Activated CD8-positive, alpha-beta memory T cell treated with anti-CD3 and anti-CD28 coated beads for 1 hour (primary cell): ENCODE measurements at regions not wholly inside any gene's neighbourhood (a gene's known extent, or its start where the extent isn't known, plus 50 kb on each side); places are given as distances from the start of the nearest gene placed in this dataset.
"Not testable (repeated sequence)": the region's sequence is repeated elsewhere in the genome, so short reads cannot be mapped to it uniquely, and the experiment has no call there.

ENCODE experiments used
- DNase-seq, 2 donors: peaks; one replicate each; pipeline ENCODE4 v3.0.0-alpha.2; 2020; ENCODE audit warnings: low read depth in 1 of 2; ENCODE audit errors: extremely low read depth in 1 of 2

DNA sequence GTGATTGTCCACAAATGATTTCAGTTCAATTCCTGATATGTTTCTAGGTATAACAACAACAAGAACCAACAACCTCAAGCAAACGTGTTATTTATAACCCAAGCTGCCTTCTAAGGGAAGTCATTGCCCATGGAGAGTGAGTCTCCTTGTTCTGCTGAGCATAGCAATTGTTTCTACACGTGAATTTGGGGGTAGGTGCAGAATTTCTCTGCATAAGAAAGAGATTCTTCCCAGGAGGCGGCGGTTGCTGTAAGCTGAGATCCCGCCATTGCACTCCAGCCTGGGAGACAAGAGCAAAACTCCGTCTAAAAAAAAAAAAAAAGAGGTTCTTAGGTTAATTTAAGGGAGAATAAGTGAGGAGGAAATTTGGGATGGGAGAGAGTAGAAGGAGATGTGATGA is 226.5 kb upstream of the PELI2 start:
- no peak for DNase-seq

DNA sequence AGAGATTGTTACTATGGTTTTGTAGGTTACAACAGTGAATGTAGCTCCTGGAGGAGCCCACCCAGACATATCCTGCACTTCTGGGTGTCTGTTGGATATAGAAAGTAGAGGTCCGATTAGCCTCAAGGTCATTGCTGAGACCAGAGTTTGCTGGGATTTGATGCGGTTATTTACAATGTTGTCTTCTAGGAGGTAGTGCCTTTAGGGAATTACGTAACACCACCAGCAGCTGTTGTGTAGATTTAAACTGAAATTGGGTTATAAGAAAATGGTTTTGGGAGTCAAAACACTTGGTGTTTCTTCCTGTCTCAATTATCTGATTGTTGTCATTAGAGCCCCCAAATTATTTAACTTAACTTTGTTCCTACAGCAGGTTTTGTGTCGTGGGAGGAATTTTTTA is 225.3 kb upstream of the PELI2 start:
- DNase-seq: no peak

DNA sequence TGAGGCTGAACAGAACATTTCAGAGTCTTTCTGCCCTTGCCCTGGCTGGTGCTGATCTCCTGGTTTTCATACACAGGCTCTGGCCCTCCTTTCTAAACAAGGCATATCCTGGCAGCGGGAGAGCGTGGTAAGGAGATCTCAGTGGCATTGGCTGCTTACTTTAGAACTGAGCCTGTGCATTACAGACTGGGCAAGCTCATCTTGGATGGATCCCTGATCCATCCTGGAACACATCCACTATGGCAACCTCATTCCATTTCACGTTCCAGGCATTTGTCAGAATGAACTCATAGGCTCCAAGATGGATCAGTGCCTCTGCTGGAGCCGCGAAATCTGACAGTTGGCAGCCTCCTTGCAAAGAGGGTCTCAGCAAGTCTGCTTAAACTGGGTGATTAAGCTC is 224.5 kb upstream of the PELI2 start:
- DNase-seq: no peak

DNA sequence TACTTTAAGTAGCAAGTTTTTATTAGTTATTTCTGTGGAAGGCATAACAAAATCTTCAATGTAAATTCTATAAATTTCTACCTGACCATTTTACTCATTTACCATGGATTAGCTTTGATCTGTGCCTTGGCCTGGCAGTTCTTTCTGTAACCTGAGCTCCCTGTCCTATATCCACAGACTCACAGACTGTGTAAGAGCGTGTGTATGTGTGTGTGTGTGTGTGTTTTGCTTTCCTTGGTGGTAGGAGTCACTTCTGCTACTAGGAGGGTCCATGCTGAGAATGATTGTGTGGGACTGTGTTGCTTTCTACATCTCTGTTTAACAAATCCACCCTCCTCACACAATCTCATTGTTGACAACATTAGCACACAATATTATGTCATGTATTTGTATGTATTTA is 221.2 kb upstream of the PELI2 start:
- no peak for DNase-seq

DNA sequence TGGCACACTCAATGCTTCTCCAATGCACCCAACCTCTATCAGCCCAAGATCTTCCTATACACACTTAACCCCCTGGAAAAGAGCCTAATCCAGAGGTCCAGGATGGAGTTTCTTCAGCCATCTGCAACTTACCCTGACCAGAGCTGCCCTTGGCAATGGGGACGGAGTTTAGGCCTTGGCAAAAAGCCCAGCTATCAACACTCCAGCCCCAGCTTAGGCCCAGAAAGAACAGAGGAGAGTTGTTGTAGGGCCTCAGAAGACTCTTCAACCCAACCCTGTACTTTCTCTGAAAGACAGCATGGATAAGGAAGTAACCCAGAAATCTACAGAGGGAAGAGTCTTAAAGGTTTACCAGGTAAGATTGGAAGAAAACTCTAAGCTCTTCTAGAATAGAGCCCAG is 219.3 kb upstream of the PELI2 start:
- DNase-seq: no peak

GRCh38 chr14:55899531-55899930 is 218.7 kb upstream of the PELI2 start:
- DNase-seq: no peak

DNA sequence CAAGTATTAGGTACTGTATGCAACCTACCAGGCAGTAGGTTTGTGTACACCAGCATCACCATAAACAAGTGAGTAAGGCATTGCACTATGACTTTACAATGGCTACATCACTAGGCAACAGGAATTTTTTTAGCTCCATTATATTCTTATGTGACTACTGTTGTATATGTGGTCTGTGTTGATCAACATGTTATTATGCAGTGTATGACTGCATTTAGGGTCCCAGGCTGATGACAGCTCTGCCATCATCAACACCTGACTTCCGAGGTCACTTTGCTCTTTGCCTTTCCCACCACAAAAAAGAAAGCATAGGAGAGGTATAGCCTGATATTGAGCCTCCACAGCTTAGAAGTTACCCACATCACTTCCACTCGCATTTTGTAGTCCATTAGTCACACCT is 217.5 kb upstream of the PELI2 start:
- DNase-seq: no peak

GRCh38 chr14:55901291-55901690 is 216.9 kb upstream of the PELI2 start:
- DNase-seq: no peak

- no peak for DNase-seq
These were observed 216.0 kb upstream of the PELI2 start for GRCh38 chr14:55902241-55902640.

DNA sequence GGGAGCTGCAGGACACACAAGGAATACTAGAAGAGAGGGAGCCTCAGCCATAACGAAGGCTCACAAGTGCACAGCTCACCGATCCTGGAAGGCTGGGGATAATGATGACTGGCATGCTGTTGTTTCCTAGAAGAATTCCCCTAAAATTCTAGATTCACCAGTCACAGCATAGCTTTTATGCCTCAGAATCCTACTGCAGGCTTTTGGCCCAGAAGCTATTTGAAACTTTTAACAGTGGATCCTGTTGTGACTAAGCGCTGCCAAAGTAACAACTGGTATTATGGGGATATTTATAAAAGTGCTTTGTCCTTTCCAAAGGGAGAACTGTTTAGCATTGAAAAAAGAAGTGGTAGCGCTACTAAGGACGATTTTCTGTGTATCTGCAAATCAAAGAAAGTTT is 214.1 kb upstream of the PELI2 start:
- no peak for DNase-seq

DNA sequence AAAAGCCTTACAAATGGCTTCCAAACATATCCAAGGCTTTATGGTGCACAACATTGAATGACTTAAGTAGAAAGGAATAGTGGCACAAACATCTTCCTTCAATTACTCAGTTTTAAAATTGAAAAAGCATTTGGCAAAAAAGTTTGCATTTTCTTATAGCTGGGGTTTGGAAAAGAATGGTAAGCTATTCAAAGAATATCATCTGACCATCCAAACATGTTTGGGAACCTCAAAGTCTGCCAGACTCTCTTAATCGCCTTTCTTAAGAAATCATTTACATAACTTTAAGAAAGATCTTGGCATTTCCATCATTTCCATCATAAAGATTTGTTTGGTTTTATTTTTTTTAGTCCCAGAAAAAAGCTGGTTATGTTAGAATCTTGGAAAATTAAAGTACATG is 210.1 kb upstream of the PELI2 start:
- no peak for DNase-seq

DNA sequence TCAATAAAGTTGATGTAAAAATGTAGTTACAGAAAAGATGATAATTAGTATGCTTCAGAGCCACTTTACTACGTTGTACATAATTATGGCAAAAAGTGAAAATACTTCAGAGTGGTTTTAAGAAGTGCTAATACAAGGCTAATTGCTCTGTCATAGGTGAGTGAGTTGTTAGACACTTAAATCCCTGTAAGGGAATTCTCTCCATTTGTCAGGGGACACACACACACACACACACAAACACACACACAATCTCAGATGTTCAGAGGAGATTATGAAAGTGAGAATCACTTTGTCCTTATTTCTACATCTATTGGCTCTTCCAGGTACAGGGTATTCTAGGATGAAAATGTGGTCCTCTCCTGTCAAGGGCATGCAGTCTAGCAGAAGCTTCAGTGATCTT is 208.3 kb upstream of the PELI2 start:
- DNase-seq: no peak

GRCh38 chr14:55910601-55911243 is 207.5 kb upstream of the PELI2 start:
- no peak for DNase-seq

DNA sequence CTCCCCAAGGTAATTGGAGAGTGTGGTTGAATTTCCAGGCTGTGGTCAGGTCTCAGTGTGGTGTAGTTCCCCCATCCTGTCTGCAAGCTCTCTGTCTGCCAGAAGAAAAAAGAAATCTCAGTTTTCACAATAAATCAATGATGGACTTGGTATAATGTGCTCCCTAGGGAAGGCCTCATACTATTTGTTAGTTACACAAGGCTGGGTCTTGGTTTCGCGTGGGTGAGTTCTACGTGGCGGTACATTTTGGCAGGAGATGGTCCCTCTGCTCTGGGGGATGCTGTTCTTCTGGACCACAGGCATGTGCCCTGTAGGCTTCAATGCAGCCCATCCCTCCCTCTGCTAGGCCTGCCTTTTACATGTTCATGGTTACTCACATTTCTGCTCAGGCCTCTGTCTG is 206.4 kb upstream of the PELI2 start:
- no peak for DNase-seq

DNA sequence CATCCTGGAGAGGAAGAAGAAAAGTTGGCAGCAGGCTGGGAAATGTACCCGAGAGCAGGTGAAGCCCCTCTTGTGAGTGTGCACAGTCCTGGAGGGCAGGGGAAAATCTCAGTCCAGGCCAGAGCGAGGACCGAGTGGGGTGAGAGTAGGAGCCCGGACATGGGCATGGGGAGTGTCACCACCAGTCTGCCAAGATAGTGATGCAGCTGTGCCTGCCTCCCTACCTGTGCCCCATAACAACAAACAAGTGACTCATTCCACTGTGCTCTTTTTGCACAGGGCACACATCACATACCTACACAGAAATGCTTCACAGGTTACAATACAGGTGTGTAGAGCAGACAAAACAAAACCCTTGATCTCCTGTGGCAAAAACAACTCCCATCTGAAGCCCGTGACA is 205.9 kb upstream of the PELI2 start:
- no peak for DNase-seq

- DNase-seq: no peak
These were observed 204.7 kb upstream of the PELI2 start for GRCh38 chr14:55913324-55914025.

GRCh38 chr14:55914771-55915170 is 203.4 kb upstream of the PELI2 start:
- DNase-seq: no peak

GRCh38 chr14:55915456-55915855 is 202.8 kb upstream of the PELI2 start:
- DNase-seq: no peak

DNA sequence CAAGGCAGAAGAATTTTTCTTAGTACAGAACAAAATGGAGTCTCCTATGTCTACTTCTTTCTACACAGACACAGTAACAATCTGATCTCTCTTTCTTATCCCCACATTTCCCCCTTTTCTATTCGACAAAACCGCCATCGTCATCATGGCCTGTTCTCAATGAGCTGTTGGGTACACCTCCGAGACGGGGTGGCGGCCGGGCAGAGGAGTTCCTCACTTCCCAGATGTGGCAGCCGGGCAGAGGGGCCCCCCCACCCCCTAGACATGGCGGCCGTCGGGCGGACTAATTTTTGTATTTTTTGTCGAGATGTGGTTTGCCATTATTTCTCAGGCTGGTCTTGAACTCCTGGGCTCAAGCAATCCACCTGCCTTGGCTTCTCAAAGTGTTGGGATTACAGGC is 198.4 kb upstream of the PELI2 start:
- not testable (repeated sequence) for DNase-seq

- no peak for DNase-seq
These were observed 196.7 kb upstream of the PELI2 start for GRCh38 chr14:55921511-55921910.

- DNase-seq: no peak
These were observed 192.2 kb upstream of the PELI2 start for GRCh38 chr14:55926007-55926406.

DNA sequence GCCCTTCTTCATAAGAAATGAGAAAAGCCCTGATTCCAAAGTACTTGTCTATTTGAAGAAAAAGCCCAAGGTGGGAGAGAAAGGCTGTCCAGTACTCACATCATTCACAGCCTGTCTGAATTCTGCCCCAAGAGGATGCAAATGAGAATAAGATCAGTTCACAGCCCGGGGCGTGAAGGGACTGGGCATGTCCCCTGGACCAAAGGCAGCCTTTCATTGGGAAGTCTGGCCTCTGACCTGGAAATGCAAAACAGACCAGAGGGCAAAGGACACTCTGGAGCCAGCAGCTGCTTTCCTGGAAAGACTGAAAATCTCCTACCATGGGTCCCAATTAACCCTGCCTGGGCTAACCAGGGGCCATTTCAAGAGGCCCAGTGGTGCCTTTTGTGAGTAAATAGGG is 191.2 kb upstream of the PELI2 start:
- DNase-seq: no peak

DNA sequence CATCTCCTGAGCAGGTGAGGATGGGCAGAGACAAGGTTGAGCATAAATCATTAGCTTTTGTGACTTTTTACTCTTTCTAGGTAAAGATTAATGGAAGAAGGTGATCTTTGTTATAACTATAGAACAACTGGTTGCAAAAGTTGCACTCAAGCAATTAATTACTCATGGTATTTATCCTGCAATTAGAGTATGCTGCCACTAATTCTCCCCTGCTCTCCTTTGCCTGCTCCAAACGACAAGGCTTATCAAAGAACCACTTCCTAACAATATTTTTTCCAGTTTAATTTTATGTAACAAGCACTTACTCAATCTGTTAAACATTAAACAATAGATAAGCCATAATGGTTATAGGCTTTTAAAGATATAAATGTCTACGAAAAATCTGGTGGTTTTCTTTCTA is 189.9 kb upstream of the PELI2 start:
- DNase-seq: no peak
